Suprapubic skin (tissue), 4 donors: ENCODE measurements at regions not wholly inside any gene's neighbourhood (a gene's known extent, or its start where the extent isn't known, plus 50 kb on each side); places are given as distances from the start of the nearest gene placed in this dataset.

Experiments
- POLR2A ChIP-seq, 2 donors: fragments of 450-650 bp; IDR thresholded peaks; one replicate each; pipeline ENCODE4 v1.6.1; 2017; ENCODE audit warnings: antibody characterized with exemption in 2 of 2, mild to moderate bottlenecking in 2 of 2, moderate library complexity in 2 of 2
- POLR2AphosphoS5 ChIP-seq, 3 donors: sonication (generic); formaldehyde crosslinking; IDR thresholded peaks; one replicate each; pipeline ENCODE4 v1.6.1; 2017; ENCODE audit warnings: antibody characterized with exemption in 3 of 3
- TF ChIP-seq, protein P1 (sequence below), 2 donors: fragments of 200-600 bp in 1 of 2; fragments of 450-650 bp in 1 of 2; sonication (generic) in 1 of 2; IDR thresholded peaks; one replicate each; pipeline ENCODE4 v1.5.1; 2016 to 2019; ENCODE audit warnings: antibody characterized with exemption in 2 of 2, mild to moderate bottlenecking in 1 of 2, moderate library complexity in 1 of 2

DNA sequence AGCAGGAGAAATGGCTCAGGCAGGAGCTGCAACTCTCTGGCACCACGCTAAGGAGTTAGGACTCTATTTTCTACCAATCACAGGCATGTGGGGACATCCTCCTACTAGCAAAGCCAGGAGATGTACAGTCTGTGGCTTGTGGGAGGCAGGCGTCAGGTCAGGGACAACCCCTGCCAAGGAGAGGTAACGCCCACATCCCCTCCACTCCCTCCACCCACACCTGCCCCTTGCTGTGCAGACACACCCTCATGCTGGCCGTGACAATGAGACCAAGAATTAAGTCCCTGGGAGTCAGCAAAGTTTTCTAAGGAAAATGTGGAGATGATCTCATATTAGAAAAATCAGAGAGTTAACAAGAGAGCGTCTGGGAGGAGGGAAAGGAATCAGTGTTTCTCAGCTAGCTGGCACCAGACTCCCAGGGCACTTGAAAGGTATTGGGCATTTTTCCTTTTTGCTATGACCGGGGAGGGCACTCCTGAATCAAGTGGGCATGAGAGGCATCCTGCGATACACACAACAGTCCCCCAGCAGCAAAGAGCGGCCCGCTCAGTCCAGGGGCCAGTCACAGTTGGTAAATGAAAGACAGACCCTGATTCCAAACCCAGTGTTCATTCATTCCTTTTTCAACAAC lies 87.3 kb upstream of the RPL38 start:
- TF ChIP-seq, protein P1, sequence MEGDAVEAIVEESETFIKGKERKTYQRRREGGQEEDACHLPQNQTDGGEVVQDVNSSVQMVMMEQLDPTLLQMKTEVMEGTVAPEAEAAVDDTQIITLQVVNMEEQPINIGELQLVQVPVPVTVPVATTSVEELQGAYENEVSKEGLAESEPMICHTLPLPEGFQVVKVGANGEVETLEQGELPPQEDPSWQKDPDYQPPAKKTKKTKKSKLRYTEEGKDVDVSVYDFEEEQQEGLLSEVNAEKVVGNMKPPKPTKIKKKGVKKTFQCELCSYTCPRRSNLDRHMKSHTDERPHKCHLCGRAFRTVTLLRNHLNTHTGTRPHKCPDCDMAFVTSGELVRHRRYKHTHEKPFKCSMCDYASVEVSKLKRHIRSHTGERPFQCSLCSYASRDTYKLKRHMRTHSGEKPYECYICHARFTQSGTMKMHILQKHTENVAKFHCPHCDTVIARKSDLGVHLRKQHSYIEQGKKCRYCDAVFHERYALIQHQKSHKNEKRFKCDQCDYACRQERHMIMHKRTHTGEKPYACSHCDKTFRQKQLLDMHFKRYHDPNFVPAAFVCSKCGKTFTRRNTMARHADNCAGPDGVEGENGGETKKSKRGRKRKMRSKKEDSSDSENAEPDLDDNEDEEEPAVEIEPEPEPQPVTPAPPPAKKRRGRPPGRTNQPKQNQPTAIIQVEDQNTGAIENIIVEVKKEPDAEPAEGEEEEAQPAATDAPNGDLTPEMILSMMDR (IDR thresholded peaks at IDR 0.05) = no peak
- no peak for TF ChIP-seq POLR2A (IDR thresholded peaks at IDR 0.05)
- TF ChIP-seq POLR2AphosphoS5 (IDR thresholded peaks at IDR 0.05) = no peak
